ENCODE measurements at regions not wholly inside any gene's neighbourhood (a gene's known extent, or its start where the extent isn't known, plus 50 kb on each side); places are given as distances from the start of the nearest gene placed in this dataset.
A peak's percentile ranks its signal among the peaks of the same experiment; 100 is the strongest.
"Not testable (repeated sequence)": the region's sequence is repeated elsewhere in the genome, so short reads cannot be mapped to it uniquely, and the experiment has no call there.

DNA sequence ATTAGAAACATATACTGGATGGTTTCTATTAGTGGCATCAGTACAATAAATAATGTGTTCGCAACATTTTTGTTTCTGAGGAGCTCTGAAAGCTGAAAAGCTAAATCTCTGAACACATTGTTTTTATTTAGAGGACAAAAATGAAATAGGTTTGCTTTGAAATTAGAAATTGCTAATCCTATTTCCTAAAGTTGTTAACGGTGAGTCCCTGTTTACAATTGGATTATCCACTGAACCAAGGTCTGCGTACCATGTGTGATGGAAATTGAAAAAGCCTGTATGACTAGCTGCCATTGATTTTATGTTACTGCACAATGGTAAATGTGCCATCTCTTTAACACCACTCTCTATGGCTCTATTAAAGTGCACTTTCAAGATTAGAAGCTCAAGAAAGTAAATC lies 297.7 kb upstream of the NUDT12 start:
- Mint-ChIP-seq H3K4me3 (no peak overlapping the region), H3K4me1 (no peaks in the 10 kb centered on the region), H3K27ac (no peak overlapping the region), H3K27me3 (ENCODE audit: low read depth in 3 of 3) (no peaks in the 10 kb centered on the region), H3K36me3 (no peaks in the 10 kb centered on the region), H3K9me3 (peaks cover 11 to 47% (median 18%) of the 10 kb centered on the region in 6 donors)
- no peak for DNase-seq

DNA sequence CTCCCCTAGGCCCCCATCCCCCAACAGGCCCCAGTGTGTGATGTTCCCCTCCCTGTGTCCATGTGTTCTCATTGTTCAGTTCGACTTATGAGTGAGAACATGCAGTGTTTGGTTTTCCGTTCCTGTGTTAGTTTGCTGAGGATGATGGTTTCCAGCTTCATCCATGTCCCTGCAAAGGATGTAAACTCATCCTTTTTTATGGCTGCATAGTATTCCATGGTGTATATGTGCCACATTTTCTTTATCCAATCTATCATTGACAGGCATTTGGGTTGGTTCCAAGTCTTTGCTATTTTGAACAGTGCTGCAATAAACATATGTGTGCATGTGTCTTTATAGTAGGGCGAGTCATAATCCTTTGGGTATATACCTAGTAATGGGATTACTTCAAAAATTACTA lies 295.8 kb upstream of the NUDT12 start:
- not testable (repeated sequence) for H3K4me1 Mint-ChIP-seq; H3K27me3 Mint-ChIP-seq (ENCODE audit: low read depth in 3 of 3); DNase-seq; H3K27ac Mint-ChIP-seq; H3K36me3 Mint-ChIP-seq
- Mint-ChIP-seq H3K4me3 (peak overlapping the region in 1 of 5 donors; percentile 5), H3K9me3 (peaks cover 9 to 40% (median 15%) of the 10 kb centered on the region in 6 donors)

DNA sequence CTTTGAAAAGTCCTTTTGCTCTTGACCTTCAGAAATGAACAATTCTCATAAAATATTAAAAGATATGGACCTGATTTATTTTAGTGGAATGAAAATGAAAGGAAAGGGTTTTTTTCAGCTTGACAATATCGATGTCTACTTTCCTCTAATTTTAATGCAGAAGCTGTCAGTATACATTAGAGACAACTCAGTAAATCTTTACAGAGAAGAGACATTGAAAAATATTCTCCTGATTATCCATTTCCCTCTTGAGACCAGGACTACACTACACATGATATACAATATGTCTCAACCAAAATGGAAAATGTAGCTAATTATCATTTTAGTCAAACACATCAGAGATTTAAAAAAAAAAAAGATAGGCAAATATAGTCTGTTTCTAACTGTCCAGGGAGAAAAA lies 288.5 kb upstream of the NUDT12 start:
- no peak overlapping the region for H3K27ac Mint-ChIP-seq
- H3K4me1 Mint-ChIP-seq, result no peaks in the 10 kb centered on the region
- no peaks in the 10 kb centered on the region for H3K27me3 Mint-ChIP-seq (ENCODE audit: low read depth in 3 of 3)
- peaks cover 0 to 24% (median 7%) of the 10 kb centered on the region in 6 donors for H3K9me3 Mint-ChIP-seq
- no peaks in the 10 kb centered on the region for H3K36me3 Mint-ChIP-seq
- H3K4me3 Mint-ChIP-seq, result no peak overlapping the region
- DNase-seq, result no peak

DNA sequence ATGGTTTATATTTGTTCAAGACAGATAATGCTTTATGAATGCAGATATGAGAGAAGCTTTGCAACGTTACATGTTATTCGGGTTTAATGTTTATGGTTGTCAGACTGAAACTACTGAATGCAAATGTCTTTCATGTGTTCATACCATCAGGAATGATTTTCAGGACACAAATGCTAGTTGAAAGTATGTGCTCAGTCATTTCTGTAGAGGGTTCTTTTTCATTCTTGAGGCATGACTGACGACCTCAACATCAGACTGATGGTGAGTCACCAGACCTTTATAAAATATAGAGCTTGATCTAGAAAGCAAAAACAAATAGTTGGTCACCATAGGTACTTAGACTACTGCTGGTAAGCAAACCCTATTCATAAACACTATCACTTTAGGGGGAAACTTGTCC lies 287.3 kb upstream of the NUDT12 start:
- H3K27ac Mint-ChIP-seq, result no peak overlapping the region
- H3K27me3 Mint-ChIP-seq (ENCODE audit: low read depth in 3 of 3), result no peaks in the 10 kb centered on the region
- H3K9me3 Mint-ChIP-seq, result peaks cover 0 to 21% (median 6%) of the 10 kb centered on the region in 6 donors
- no peaks in the 10 kb centered on the region for H3K4me1 Mint-ChIP-seq
- H3K36me3 Mint-ChIP-seq, result no peaks in the 10 kb centered on the region
- H3K4me3 Mint-ChIP-seq, result no peak overlapping the region
- DNase-seq, result no peak

DNA sequence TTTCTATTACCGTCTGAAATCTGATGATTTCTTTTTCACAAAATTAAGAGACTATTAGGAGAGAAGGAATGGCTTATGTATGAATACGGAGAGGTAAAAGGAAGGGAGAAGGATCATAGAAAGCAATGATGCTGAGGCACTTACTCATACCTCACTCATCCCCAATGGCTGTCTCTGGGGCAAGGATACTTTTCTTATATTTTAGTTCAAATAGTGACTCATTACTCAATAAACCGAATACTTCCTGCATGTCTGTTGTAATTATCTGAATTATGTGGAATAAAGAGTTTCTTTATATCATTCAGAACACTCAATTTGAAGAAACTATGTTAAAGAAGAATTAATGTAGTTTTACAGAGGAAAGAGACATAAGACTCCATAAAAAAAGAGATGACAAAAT lies 284.5 kb upstream of the NUDT12 start:
- DNase-seq, result no peak
- peaks cover 2 to 27% (median 5%) of the 10 kb centered on the region in 6 donors for H3K9me3 Mint-ChIP-seq
- H3K27ac Mint-ChIP-seq, result no peak overlapping the region
- H3K4me1 Mint-ChIP-seq, result no peaks in the 10 kb centered on the region
- peaks cover 0 to 3% (median 0%) of the 10 kb centered on the region in 3 donors for H3K27me3 Mint-ChIP-seq (ENCODE audit: low read depth in 3 of 3)
- no peak overlapping the region for H3K4me3 Mint-ChIP-seq
- H3K36me3 Mint-ChIP-seq, result no peaks in the 10 kb centered on the region

DNA sequence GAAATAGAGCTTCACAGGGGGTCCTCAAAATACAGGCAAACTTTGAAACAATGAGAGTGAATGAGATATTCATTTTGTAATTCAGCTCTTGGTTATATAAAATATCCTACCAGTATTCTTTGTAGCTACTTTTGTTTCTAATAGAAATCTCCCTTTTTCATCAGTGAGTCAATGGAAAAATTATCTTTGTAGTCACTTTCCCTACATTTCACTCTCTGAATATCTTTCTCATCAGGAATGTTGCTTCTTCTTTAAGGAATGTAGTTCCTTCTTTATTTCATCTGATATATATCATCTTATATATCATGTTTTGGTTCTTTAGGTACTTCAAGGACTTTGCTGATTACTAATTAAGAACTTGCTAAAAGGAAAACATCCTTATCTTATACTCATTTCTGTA lies 280.3 kb upstream of the NUDT12 start:
- H3K4me3 Mint-ChIP-seq, result no peak overlapping the region
- H3K27ac Mint-ChIP-seq, result no peak overlapping the region
- H3K27me3 Mint-ChIP-seq (ENCODE audit: low read depth in 3 of 3), result peaks cover 0 to 3% (median 0%) of the 10 kb centered on the region in 3 donors
- no peaks in the 10 kb centered on the region for H3K4me1 Mint-ChIP-seq
- peaks cover 4 to 29% (median 10%) of the 10 kb centered on the region in 6 donors for H3K9me3 Mint-ChIP-seq
- no peaks in the 10 kb centered on the region for H3K36me3 Mint-ChIP-seq
- no peak for DNase-seq

DNA sequence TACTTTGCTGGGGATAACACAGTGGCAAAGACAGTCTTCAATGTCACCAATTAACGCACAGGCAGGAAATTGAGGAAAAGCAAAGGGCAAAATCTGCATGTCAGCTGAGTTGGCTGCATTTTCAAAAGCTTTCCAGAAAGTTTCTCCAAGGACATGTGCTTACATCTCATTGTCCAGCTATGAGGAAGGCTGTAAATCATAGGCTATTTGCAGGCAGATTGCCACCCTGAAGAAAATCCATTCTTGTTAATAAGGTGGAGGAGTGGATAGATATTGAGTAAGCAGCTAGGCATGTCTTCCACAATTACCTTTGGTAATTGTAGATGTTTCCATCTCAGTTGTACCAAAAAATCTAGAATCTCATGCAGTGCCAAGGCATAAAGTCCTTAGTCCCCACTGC lies 278.0 kb upstream of the NUDT12 start:
- Mint-ChIP-seq H3K4me1 (no peaks in the 10 kb centered on the region), H3K4me3 (no peak overlapping the region), H3K27me3 (ENCODE audit: low read depth in 3 of 3) (peaks cover 0 to 3% (median 0%) of the 10 kb centered on the region in 3 donors), H3K9me3 (peaks cover 4 to 23% (median 13%) of the 10 kb centered on the region in 6 donors), H3K27ac (no peak overlapping the region), H3K36me3 (no peaks in the 10 kb centered on the region)
- no peak for DNase-seq

DNA sequence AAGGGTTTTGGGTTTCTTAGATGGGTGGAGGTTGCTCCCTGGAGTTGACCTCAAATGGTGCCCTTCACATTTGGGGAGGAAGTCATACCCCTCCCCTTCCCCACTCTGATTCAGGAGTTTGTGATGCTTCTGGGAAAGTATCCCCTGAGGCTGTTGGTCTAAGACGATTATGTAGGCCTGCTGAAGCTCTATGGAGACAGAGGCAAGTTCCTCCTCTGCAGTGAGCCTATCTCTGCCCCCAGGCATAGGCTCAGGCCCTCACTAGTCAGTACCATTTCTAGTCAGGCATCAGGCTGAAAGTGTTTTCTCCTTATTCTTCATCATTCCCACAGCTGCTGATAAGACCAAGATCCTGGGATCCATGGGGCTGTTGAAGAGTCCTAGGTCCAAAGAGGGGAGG lies 271.6 kb upstream of the NUDT12 start:
- no peak for DNase-seq
- no peak overlapping the region for H3K27ac Mint-ChIP-seq
- no peaks in the 10 kb centered on the region for H3K36me3 Mint-ChIP-seq
- H3K4me1 Mint-ChIP-seq, result no peaks in the 10 kb centered on the region
- H3K9me3 Mint-ChIP-seq, result peaks cover 0 to 24% (median 9%) of the 10 kb centered on the region in 6 donors
- no peak overlapping the region for H3K4me3 Mint-ChIP-seq
- no peaks in the 10 kb centered on the region for H3K27me3 Mint-ChIP-seq (ENCODE audit: low read depth in 3 of 3)

DNA sequence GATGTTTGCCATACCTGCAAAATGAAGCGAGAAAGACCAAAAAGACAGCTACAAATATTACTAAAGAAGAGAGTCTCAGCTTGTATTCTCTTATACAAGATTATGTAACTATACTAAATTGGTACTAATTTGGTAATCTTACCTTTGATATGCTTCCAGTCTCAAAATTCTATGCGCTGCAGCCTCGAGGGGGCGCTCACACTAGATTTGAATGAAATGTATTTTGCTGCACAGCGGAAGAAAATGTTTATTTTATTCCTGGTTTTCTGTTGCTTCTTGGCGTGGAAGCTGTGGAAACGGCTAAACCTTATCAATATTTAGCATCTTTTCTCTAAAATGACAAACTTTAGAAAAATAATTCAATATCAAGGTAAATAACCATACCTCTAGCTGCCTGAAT lies 267.0 kb upstream of the NUDT12 start:
- no peak for DNase-seq
- no peak overlapping the region for H3K27ac Mint-ChIP-seq
- peaks cover 2 to 36% (median 19%) of the 10 kb centered on the region in 6 donors for H3K9me3 Mint-ChIP-seq
- no peak overlapping the region for H3K4me3 Mint-ChIP-seq
- H3K4me1 Mint-ChIP-seq, result no peaks in the 10 kb centered on the region
- no peaks in the 10 kb centered on the region for H3K27me3 Mint-ChIP-seq (ENCODE audit: low read depth in 3 of 3)
- no peaks in the 10 kb centered on the region for H3K36me3 Mint-ChIP-seq

DNA sequence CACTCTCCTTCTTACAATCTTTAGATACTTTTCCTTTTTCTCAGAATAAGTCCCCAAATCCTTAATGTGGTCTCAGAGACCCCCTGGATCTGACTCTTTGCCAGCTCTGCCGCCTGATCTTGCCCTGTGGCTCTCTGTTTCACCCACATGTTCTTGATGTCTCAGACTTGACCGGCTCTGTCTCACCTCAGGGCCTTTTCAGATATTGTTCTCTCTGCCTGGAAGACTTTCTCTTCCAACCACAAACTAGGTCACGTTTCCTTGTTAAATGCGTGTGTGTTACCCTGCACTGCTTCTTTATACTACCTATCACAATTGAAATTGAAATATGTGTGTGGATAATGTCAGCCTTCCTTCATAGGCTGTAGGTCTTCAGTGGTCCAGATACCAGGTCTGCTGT lies 265.4 kb upstream of the NUDT12 start:
- Mint-ChIP-seq H3K27me3 (ENCODE audit: low read depth in 3 of 3) (no peaks in the 10 kb centered on the region), H3K36me3 (no peaks in the 10 kb centered on the region), H3K4me3 (no peak overlapping the region), H3K9me3 (peaks cover 2 to 29% (median 17%) of the 10 kb centered on the region in 6 donors), H3K4me1 (no peaks in the 10 kb centered on the region), H3K27ac (no peak overlapping the region)
- DNase-seq, result no peak

DNA sequence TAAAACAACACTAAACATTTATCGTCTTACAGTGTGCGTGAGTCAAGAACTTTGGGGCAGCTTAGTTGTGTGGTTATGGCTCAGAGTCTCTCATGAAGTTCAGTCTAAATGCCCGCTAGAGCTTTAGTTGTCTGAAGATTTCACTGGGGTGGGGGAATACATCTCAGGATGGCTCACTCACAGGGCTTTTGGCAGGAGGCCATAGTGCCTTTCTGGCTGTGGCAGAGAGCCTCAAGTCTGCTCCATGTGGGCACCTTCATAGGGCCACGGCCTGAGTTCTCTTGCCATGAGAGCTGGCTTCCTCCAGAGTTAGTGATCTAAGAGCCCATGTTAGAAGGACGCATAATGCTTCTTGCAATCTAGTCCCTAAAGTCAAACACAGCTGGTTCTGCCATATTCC lies 258.8 kb upstream of the NUDT12 start:
- Mint-ChIP-seq H3K4me1 (no peaks in the 10 kb centered on the region), H3K27ac (no peak overlapping the region), H3K9me3 (peaks cover 0 to 18% (median 13%) of the 10 kb centered on the region in 6 donors), H3K4me3 (no peak overlapping the region), H3K27me3 (ENCODE audit: low read depth in 3 of 3) (no peaks in the 10 kb centered on the region), H3K36me3 (no peaks in the 10 kb centered on the region)
- DNase-seq, result no peak

DNA sequence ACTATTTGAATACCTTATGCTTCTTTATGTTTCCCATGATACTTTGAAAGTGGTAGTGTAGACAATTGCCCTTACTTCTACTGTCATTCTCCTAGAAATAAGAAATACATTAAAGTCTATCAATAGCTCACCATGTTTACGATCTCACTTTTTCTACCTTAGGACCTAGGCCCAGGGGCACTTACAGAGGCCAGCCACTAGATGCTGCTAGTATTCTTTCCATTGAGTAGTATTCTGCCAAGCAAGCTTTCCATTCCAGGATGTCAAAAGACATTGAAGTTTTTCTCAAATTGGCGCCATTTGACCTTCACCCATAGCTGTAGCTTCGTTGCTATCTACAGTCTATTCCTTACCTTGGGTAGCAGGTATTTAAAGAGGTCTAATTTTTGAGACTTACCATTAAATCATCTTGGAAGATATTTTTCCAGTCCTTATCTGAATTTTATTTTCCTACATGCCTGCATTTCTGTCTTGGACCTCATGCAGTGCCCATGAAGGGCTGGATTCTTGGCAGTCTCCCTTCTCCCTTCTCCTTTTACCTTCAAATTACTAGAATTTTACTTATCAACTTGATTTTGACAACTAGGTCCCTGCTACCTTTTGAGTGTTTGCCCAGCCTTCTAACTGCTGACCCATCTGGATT lies 246.0 kb upstream of the NUDT12 start:
- Mint-ChIP-seq H3K27ac (no peak overlapping the region), H3K36me3 (no peaks in the 10 kb centered on the region), H3K27me3 (ENCODE audit: low read depth in 3 of 3) (peaks cover 0 to 5% (median 0%) of the 10 kb centered on the region in 3 donors), H3K4me3 (no peak overlapping the region), H3K4me1 (no peaks in the 10 kb centered on the region), H3K9me3 (peaks cover 0 to 11% (median 3%) of the 10 kb centered on the region in 6 donors)
- DNase-seq, result no peak

DNA sequence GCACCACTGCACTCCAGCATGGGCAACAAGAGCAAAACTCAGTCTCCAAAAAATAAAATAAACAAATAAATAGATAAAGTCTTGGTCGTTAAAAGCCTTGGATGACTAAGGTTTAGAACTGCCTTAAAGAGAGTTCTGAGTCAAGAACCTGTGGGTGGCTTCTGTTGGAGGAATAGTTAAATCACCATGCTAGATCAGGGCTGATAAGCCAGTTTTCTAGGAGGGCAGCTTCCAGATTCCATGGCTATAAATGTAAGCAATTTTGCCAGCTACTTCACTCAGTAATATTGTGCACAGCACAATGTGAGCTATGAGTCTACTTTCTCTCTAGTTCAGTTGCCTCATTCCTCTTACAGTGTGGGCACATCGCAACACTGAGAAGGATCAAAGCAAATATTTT lies 242.1 kb upstream of the NUDT12 start:
- Mint-ChIP-seq H3K4me1 (no peaks in the 10 kb centered on the region), H3K27ac (no peak overlapping the region), H3K36me3 (no peaks in the 10 kb centered on the region), H3K9me3 (peaks cover 0 to 18% (median 2%) of the 10 kb centered on the region in 6 donors), H3K4me3 (no peak overlapping the region), H3K27me3 (ENCODE audit: low read depth in 3 of 3) (peaks cover 0 to 2% (median 0%) of the 10 kb centered on the region in 3 donors)
- DNase-seq, result no peak

DNA sequence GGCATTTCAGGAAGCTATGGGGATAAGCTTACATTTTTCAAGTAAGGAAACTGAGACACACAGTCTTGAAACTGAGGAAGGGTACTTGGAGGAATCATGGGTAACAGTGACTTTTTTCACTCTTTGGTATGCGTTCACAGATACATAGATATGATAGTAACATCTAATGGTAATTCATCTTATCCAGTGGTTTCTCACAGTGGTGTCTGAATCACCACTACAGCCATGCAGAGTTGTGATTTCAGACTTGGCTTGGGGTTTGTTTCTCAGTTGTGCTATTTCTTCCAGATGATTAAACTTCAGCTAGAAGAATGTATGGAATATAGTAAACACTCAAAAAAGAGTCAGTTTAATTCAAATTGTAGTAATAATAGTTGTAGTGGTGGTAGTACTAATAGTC lies 239.1 kb upstream of the NUDT12 start:
- Mint-ChIP-seq H3K27ac (no peak overlapping the region), H3K27me3 (ENCODE audit: low read depth in 3 of 3) (peaks cover 0 to 2% (median 0%) of the 10 kb centered on the region in 3 donors), H3K4me3 (no peak overlapping the region), H3K4me1 (no peaks in the 10 kb centered on the region), H3K9me3 (peaks cover 0 to 32% (median 5%) of the 10 kb centered on the region in 6 donors), H3K36me3 (no peaks in the 10 kb centered on the region)
- DNase-seq, result no peak
